Mesendoderm (in vitro differentiated cells): ENCODE measurements at regions not wholly inside any gene's neighbourhood (a gene's known extent, or its start where the extent isn't known, plus 50 kb on each side); places are given as distances from the start of the nearest gene placed in this dataset.

ENCODE experiments used
- DNase-seq: peaks from one replicate; pipeline ENCODE4 v3.0.0; 2013
- H2AK5ac ChIP-seq: 2 replicates; pipeline ENCODE4 v1.6.1; 2013; ENCODE audit warnings: low read length, inconsistent platforms
- H2BK120ac ChIP-seq: 2 replicates; pipeline ENCODE4 v1.6.1; 2013; ENCODE audit warnings: low read depth, mild to moderate bottlenecking, low read length, moderate library complexity, mixed read lengths
- H2BK15ac ChIP-seq: replicated peaks from 2 replicates; pipeline ENCODE4 v1.6.1; 2013; ENCODE audit warnings: low read depth, mild to moderate bottlenecking, moderate library complexity
- H2BK5ac ChIP-seq: 2 replicates; pipeline ENCODE4 v1.6.1; 2013; ENCODE audit warnings: low read length, inconsistent platforms
- H3K18ac ChIP-seq: 2 replicates; pipeline ENCODE4 v1.6.1; 2013; ENCODE audit warnings: mild to moderate bottlenecking, low read length, mixed read lengths
- H3K23ac ChIP-seq: one replicate; pipeline ENCODE4 v1.6.1; 2013; ENCODE audit warnings: low read length
- H3K27ac ChIP-seq: 2 replicates; pipeline ENCODE4 v1.5.1; 2013; ENCODE audit warnings: low read depth, mild to moderate bottlenecking, inconsistent platforms, low read length, moderate library complexity
- H3K27me3 ChIP-seq: 2 replicates; pipeline ENCODE4 v1.6.1; 2013; ENCODE audit warnings: low read length, control low read depth, mild to moderate bottlenecking, inconsistent platforms; ENCODE audit not compliant: insufficient read depth, poor library complexity
- H3K36me3 ChIP-seq: 2 replicates; pipeline ENCODE4 v1.6.1; 2013; ENCODE audit warnings: low read length, inconsistent platforms; ENCODE audit not compliant: control insufficient read depth, insufficient read depth
- H3K4ac ChIP-seq: one replicate; pipeline ENCODE4 v1.6.1; 2013; ENCODE audit warnings: low read depth, mild to moderate bottlenecking, low read length, moderate library complexity
- H3K4me1 ChIP-seq: 2 replicates; pipeline ENCODE4 v1.6.1; 2013; ENCODE audit warnings: low read depth, low read length, inconsistent platforms; ENCODE audit not compliant: control insufficient read depth
- H3K4me2 ChIP-seq: 2 replicates; pipeline ENCODE4 v1.6.1; 2013; ENCODE audit warnings: low read length
- H3K4me3 ChIP-seq: 2 replicates; pipeline ENCODE4 v1.5.1; 2013; ENCODE audit warnings: mild to moderate bottlenecking, low read length
- H3K56ac ChIP-seq: one replicate; pipeline ENCODE4 v1.6.1; 2013; ENCODE audit warnings: low read length
- H3K79me1 ChIP-seq: 2 replicates; pipeline ENCODE4 v1.6.1; 2013; ENCODE audit warnings: low read length, inconsistent platforms
- H3K79me2 ChIP-seq: 2 replicates; pipeline ENCODE4 v1.6.1; 2013; ENCODE audit warnings: mild to moderate bottlenecking, low read length; ENCODE audit not compliant: control insufficient read depth, insufficient read depth
- H3K9ac ChIP-seq: 2 replicates; pipeline ENCODE4 v1.6.1; 2013; ENCODE audit warnings: low read length, inconsistent platforms
- H4K5ac ChIP-seq: one replicate; pipeline ENCODE4 v1.6.1; 2013; ENCODE audit warnings: low read length
- H4K8ac ChIP-seq: one replicate; pipeline ENCODE4 v1.6.1; 2013; ENCODE audit warnings: low read depth, mild to moderate bottlenecking, control low read depth, low read length, moderate library complexity
- WGBS: extraction: QIAGEN DNeasy Blood & Tissue Kit; methylation state at CpG from one replicate; pipeline ENCODE4 v1.1.7; 2013; ENCODE audit warnings: low lambda C conversion rate, missing lambda C conversion rate; ENCODE audit not compliant: insufficient coverage; ENCODE audit errors: extremely low coverage; 5-methylcytosine and 5-hydroxymethylcytosine counted together

GRCh38 chr14:101236496-101237251 is 324.6 kb upstream of the DIO3 start:
- no CpG with 5 or more reads among the region's 15 CpGs for WGBS
- peak overlapping the region; percentile 65 for H3K56ac ChIP-seq

DNA sequence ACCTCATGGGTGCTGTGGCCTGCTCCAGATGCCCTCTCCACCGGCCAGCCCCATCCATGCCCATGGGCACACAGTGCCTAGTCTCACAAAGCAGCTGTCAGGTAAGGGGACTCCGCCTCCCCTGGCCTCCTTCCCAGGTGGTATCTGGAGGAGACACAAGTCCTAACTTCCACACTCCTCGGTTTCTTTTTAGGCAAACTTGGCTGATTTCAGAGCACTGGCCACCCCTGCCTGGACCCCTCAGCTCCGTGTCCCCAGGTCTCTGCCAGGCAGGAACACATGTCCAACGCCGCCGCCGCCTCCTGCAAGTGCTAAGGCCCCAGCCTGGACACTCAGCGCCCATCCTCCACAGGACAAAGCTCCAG is 324.1 kb upstream of the DIO3 start:
- Histone ChIP-seq H3K23ac (no peak overlapping the region), H3K4me2 (no peak overlapping the region), H3K4me3 (no peak overlapping the region), H3K4me1 (peaks cover 5% of the 10 kb centered on the region), H3K27me3 (no peaks in the 10 kb centered on the region), H3K79me2 (no peaks in the 10 kb centered on the region), H4K8ac (no peak overlapping the region), H3K56ac (peak overlapping the region; percentile 65), H3K27ac (no peak overlapping the region), H3K18ac (peak overlapping the region; percentile 16), H2BK120ac (no peak overlapping the region), H2AK5ac (peak overlapping the region; percentile 3), H3K36me3 (no peaks in the 10 kb centered on the region), H3K79me1 (no peaks in the 10 kb centered on the region), H2BK5ac (no peak overlapping the region), H3K4ac (peak overlapping the region; percentile 38), H2BK15ac (no peak overlapping the region), H3K9ac (no peak overlapping the region), H4K5ac (no peak overlapping the region)
- no peak for DNase-seq
- WGBS = no CpG with 5 or more reads among the region's 9 CpGs

More at GRCh38 chr14:101236496-101237251, 324.6 kb upstream of the DIO3 start:
- Histone ChIP-seq H2AK5ac (no peak overlapping the region), H2BK15ac (no peak overlapping the region), H3K4ac (peak overlapping the region; percentile 38), H4K8ac (no peak overlapping the region), H3K9ac (no peak overlapping the region), H3K27me3 (no peaks in the 10 kb centered on the region), H3K4me3 (no peak overlapping the region), H3K79me2 (no peaks in the 10 kb centered on the region), H2BK120ac (no peak overlapping the region), H2BK5ac (no peak overlapping the region), H4K5ac (no peak overlapping the region), H3K4me2 (no peak overlapping the region), H3K23ac (no peak overlapping the region), H3K27ac (no peak overlapping the region), H3K79me1 (no peaks in the 10 kb centered on the region), H3K36me3 (no peaks in the 10 kb centered on the region), H3K18ac (peak overlapping the region; percentile 16), H3K4me1 (peaks cover 5% of the 10 kb centered on the region)
- DNase-seq = no peak

GRCh38 chr14:101239065-101239464 is 322.2 kb upstream of the DIO3 start:
- no peak overlapping the region for H2BK120ac ChIP-seq
- H2BK15ac ChIP-seq = no peak overlapping the region
- H3K4me1 ChIP-seq = peaks cover 5% of the 10 kb centered on the region
- H3K56ac ChIP-seq = no peak overlapping the region
- no peaks in the 10 kb centered on the region for H3K27me3 ChIP-seq
- H3K23ac ChIP-seq = no peak overlapping the region
- no peak overlapping the region for H3K27ac ChIP-seq
- no peak overlapping the region for H3K9ac ChIP-seq
- no peak overlapping the region for H4K8ac ChIP-seq
- no peak for DNase-seq
- H2BK5ac ChIP-seq = no peak overlapping the region
- no CpG with 5 or more reads among the region's 9 CpGs for WGBS
- H3K18ac ChIP-seq = no peak overlapping the region
- H3K4ac ChIP-seq = no peak overlapping the region
- H2AK5ac ChIP-seq = peak overlapping the region; percentile 41
- no peak overlapping the region for H4K5ac ChIP-seq
- H3K79me2 ChIP-seq = no peaks in the 10 kb centered on the region
- no peaks in the 10 kb centered on the region for H3K79me1 ChIP-seq
- no peak overlapping the region for H3K4me3 ChIP-seq
- no peak overlapping the region for H3K4me2 ChIP-seq
- H3K36me3 ChIP-seq = no peaks in the 10 kb centered on the region

GRCh38 chr14:101241147-101241546 is 320.1 kb upstream of the DIO3 start:
- H2BK120ac ChIP-seq = no peak overlapping the region
- no peak overlapping the region for H2BK5ac ChIP-seq
- no CpG with 5 or more reads among the region's 2 CpGs for WGBS
- no peak overlapping the region for H3K23ac ChIP-seq
- H4K8ac ChIP-seq = no peak overlapping the region
- H3K56ac ChIP-seq = no peak overlapping the region
- no peak for DNase-seq
- H3K9ac ChIP-seq = no peak overlapping the region
- no peaks in the 10 kb centered on the region for H3K4me1 ChIP-seq
- no peak overlapping the region for H4K5ac ChIP-seq
- H3K18ac ChIP-seq = no peak overlapping the region
- no peaks in the 10 kb centered on the region for H3K79me1 ChIP-seq
- no peak overlapping the region for H2BK15ac ChIP-seq
- H3K4me2 ChIP-seq = no peak overlapping the region
- no peak overlapping the region for H2AK5ac ChIP-seq
- no peak overlapping the region for H3K27ac ChIP-seq
- H3K4ac ChIP-seq = no peak overlapping the region
- H3K4me3 ChIP-seq = no peak overlapping the region
- H3K79me2 ChIP-seq = no peaks in the 10 kb centered on the region
- H3K36me3 ChIP-seq = no peaks in the 10 kb centered on the region
- H3K27me3 ChIP-seq = no peaks in the 10 kb centered on the region

DNA sequence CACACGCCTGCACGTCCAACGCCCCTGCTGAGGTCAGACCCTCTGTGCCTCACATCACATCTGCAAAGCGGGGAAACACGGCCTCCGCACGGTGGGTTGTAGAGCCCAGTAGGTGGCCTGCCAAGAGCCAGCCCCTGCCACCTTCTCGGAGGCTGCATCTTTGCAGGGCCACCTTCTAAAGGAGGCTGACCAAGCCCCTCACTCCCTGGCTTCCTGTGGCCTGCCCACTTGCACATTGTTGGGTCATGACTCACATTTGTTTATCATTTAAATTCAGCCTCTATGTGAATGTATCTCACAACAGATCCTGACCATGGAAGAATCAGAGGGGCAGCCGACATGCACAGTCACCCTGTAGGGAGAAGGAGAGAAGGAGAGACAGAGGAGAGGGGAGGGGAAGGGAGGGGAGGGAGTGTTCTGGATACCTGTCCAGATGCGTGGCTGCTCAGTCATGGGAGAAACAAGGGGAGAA is 319.5 kb upstream of the DIO3 start:
- DNase-seq = peak; percentile 82
- H3K9ac ChIP-seq = no peak overlapping the region
- H2AK5ac ChIP-seq = no peak overlapping the region
- no CpG with 5 or more reads among the region's 10 CpGs for WGBS
- H4K5ac ChIP-seq = no peak overlapping the region
- H4K8ac ChIP-seq = no peak overlapping the region
- no peak overlapping the region for H3K27ac ChIP-seq
- H3K4me2 ChIP-seq = no peak overlapping the region
- H2BK15ac ChIP-seq = no peak overlapping the region
- H3K4ac ChIP-seq = no peak overlapping the region
- no peak overlapping the region for H3K4me3 ChIP-seq
- no peaks in the 10 kb centered on the region for H3K36me3 ChIP-seq
- no peaks in the 10 kb centered on the region for H3K4me1 ChIP-seq
- H3K79me1 ChIP-seq = no peaks in the 10 kb centered on the region
- H2BK5ac ChIP-seq = no peak overlapping the region
- H3K79me2 ChIP-seq = no peaks in the 10 kb centered on the region
- no peak overlapping the region for H3K18ac ChIP-seq
- H3K56ac ChIP-seq = no peak overlapping the region
- no peaks in the 10 kb centered on the region for H3K27me3 ChIP-seq
- H3K23ac ChIP-seq = no peak overlapping the region
- H2BK120ac ChIP-seq = no peak overlapping the region
